Right renal pelvis (tissue), 4 donors: ENCODE measurements at regions not wholly inside any gene's neighbourhood (a gene's known extent, or its start where the extent isn't known, plus 50 kb on each side); places are given as distances from the start of the nearest gene placed in this dataset.
"Not testable (repeated sequence)": the region's sequence is repeated elsewhere in the genome, so short reads cannot be mapped to it uniquely, and the experiment has no call there.

Source experiments
- DNase-seq, 4 donors: peaks; one replicate each; pipeline ENCODE4 v3.0.0-alpha.2; 2013; ENCODE audit warnings: low read depth in 4 of 4, low spot score in 3 of 4, missing footprints in 1 of 4

DNA sequence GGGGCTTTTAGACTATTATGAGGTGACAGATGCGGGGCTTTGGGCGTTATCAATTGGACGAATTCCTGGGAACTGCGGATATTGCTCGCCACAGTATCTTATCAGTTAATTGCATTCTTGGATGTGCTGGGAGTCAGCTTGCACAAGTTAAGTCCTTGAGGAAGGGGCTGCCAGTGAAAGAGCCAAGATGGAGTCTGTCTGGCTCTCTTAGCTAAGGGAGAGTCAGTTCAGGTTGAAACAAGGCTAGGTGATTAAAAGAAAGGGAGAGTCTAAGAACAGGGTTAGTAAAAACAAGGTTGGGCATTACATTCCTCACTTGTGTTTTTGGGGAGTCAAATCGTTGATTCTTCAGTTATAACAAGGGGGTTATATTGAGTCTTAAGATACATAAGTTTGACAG, 162.5 kb upstream of the CCZ1B start:
- DNase-seq: not testable (repeated sequence)

DNA sequence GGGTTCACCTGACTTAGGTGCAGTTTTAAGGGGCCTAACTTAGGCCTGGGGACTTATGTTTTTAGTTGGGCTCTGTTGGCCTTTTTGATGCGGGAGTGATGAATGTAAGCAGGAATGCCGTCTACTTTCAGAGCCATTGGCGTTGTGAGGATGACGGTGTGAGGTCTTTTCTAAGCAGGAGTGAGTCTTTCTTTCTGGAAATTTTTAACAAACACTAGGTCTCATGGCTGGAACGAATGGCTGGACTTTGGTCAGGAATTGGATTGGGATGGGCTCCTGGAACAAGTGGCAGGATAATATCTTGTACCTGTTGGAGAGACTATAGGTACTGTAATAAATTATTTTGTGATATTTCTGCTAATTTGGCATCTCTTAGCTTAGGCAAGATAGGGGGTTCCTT, 163.9 kb upstream of the CCZ1B start:
- DNase-seq: not testable (repeated sequence)

- not testable (repeated sequence) for DNase-seq
Observed at GRCh38 chr7:6990426-6991152, 164.5 kb upstream of the CCZ1B start.

DNA sequence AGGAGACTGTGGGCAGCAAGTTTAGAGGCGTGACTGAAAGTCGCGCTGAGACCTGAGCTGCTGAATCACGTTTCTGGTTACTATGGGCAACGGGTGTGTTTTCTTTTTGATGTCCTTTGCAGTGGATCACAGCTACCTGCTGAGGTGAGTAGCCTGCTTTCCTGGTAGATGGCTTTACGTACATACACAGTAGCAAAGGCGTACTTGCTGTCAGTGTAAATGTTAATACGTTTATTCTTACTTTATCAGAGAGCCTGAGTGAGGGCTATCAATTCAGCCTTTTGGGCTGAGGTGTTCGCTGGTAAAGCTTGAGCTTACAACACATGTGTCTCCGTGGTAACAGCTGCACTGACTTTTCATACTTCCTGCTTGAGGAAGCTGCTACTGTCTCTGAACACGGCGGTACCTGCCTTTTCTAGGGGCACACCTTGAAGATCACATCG, 165.1 kb upstream of the CCZ1B start:
- DNase-seq: peak; percentile 16 to 68 (median 48)

GRCh38 chr7:6991686-6992085, 165.6 kb upstream of the CCZ1B start:
- not testable (repeated sequence) for DNase-seq

DNA sequence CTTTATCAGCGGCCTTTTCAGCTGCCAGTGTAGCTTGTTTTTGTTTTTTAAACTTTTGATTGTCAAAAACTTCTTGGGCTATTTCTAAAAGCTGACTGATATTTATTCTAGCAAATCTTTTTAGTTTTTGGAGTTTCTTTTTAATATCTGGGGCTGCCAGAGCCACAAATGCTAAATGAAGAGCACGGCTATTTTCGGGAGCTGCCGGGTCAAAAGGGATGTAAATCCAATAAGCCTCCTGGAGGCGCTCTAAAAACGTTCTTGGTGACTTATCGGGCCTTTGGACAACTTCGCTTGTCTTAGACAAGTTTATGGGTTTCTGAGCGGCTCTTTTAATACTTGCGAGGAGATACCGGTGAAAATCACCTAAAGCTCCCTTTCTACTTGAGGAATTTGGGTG, 166.1 kb upstream of the CCZ1B start:
- DNase-seq: not testable (repeated sequence)

GRCh38 chr7:6995026-6995425, 169.0 kb upstream of the CCZ1B start:
- DNase-seq: not testable (repeated sequence)

DNA sequence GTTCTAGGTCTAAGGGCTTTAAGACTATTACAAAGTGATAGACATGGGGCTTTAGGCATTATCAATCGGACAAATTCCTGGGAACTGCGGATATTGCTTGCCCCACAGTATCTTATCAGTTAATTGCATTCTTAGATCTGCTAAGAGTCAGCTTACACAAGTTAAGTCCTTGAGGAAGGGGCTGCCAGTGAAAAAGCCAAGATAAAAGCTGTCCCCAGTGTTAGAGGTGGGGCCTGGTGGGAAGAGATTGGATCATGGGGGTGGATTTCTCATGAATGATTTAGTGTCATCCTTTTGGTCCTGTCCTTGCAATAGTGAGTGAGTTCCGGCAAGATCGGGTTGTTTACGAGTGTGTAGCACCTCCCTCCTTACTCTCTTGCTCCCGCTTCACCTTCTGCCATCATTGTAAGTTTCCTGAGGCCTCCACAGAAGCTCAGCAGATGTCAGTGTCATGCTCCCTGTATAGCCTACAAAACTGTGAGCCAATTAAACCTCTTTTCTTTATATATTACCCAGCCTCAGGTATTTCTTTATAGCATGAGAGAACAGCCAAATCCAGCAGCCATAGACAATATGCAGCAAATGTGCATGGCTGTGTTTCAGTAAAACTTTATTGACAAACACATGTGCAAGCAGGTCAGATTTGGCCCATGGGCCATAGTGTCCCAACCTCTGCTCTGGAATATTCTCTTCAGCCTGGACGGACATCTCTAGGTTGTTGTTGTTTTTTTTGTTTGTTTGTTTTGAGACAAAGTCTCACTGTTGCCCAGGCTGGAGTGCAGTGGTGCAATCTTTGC, 169.6 kb upstream of the CCZ1B start:
- DNase-seq: not testable (repeated sequence)

DNA sequence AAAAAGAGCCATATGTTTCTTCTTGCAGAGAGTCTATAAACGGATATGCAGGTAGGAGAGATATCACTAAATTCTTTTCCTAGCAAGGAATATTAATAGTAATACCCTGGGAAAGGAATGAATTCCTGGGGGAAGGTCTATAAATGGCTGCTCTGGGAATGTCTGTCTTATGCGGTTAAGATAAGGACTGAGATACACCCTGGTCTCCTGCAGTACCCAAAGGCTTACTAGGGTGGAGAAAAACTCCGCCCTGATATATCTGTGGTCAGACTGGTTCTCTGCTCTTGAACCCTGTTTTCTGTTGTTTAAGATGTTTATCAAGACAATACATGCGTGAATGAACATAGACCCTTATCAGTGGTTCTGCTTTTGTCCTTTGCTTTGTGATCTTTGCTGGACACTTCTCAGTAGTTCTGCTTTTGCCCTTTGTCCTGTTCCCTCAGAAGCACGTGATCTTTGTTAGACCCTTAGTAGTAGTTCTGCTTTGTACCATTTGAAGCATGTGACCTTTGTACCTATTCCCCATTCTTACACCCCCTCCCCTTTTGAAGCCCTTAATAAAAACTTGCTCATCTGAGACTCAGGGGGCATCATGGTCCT, 173.1 kb upstream of the CCZ1B start:
- not testable (repeated sequence) for DNase-seq

- DNase-seq: no peak
Observed at GRCh38 chr7:7002418-7003062, 176.5 kb upstream of the CCZ1B start.

DNA sequence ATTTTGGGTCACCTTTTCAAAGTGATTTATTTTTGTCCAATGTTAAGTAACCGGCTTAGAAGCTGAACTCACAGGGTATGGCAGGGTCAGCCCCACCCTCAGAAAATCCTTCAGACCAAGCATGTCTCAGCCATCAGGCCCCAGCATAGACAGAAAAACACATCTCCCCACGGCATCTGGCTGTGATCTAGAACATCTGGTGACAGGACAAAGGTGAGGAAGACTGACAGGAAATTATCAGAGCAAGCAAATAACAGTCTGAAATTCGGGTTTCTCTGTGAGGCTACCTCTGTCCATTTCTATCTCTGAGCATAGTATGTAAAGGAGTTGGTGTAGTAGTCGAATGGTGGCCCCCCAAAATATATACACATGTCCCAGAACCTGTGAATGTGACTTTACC, 177.0 kb upstream of the C1GALT1 start:
- DNase-seq: no peak

DNA sequence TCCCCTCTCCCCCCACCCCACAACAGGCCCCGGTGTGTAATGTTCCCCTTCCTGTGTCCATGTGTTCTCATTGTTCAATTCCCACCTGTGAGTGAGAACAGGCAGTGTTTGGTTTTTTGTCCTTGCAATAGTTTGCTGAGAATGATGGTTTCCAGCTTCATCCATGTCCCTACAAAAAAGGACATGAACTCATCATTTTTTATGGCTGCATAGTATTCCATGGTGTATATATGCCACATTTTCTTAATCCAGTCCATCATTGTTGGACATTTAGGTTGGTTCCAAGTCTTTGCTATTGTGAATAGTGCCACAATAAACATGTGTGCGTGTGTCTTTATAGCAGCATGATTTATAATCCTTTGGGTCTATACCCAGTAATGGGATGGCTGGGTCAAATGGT, 176.4 kb upstream of the C1GALT1 start:
- DNase-seq: not testable (repeated sequence)

- not testable (repeated sequence) for DNase-seq
Observed at GRCh38 chr7:7011241-7011640, 171.1 kb upstream of the C1GALT1 start.

DNA sequence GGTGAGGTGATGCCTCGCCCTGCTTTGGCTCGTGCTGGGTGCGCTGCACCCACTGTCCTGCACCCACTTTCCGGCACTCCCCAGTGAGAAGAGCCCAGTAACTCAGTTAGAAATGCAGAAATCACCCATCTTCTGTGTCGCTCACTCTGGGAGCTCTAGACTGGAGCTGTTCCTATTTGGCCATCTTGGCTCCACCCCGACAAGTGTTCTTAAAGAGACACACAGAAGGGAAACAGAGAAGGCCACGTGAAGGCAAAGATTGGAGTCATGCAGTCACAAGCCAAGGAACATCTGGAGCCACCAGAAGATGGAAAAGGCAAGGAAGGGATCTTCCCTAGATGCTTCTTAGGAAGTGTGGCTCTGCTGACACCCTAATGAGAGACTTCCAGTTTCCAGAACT, 170.6 kb upstream of the C1GALT1 start:
- not testable (repeated sequence) for DNase-seq

DNA sequence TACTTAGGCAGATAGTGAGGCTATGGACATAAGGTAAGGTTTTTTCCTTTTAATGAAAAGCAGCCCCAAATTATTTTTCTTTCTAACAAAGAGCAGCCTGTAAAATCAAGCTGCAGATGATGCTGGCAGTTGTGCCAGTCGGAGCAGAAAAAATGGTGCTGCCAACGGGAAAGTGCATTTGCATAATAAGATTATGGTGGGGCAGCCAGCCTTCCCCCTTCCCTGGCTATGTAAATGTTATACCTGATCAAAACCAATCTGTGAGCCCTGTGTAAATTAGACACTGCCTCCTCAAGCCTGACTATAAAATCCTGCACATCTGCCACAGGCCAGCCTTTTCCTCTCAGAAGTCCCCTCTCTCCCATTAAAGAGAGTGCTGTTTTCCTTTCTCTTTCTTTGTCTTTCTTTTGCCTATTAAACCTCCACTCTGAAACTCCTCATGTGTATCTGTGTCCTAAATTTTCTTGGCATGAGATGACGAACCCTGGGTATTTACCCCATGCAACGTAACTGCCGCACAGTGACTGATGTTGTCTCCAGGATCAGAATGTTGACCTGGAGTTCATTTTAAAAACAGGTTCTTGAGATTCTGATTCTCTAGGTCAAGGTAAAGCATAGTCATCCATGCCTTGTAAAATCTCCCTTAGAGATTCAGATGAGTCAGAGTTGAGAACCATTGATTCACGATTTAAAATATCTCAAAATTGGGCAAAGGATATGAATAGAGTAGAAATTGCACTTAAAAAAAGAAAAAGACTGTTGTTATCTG, 167.3 kb upstream of the C1GALT1 start:
- DNase-seq: no peak

DNA sequence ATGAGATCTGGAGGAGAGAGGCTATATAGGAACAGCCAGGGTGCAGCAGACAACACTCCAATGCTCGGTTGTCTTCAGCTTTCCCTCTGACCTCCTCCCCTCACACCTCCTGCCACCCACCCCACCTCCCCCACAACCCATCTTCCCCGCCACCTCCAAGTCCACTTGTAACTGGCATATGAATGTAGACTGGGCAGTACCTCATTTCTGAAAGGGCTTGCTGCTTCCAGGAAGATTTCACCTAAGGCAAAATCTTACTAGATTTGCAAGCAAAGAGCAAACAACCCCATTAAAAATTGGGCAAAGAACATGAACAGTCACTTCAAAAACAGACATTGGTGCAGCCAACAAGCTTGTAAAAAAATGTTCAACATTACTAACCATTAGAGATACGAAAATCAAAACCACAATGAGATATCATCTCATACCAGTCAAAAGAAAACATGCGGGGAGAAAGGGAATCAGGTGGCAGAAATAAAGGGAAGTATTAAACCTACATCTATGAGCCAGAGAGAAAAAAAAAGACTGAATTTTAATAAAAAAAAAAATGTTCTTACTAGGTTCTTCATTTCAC, 164.6 kb upstream of the C1GALT1 start:
- DNase-seq: no peak

DNA sequence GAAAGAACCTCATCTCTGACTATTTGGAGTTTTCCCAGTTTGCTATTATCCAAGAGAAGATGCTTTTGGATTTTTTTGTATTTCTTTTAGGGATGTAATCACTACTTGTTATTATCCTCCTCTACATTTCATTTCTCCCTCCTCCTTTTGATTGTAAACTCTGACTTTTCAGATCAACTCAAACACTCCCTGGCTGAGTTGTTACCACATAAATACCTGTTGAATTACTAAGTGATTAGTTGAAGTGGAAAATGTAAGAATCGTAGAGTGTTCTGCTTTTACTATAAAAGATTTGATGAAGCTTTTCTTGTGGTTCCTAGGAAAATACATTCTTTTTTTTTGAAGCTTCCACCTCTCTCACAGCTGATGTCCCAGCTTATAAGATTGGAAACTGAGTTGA, 164.1 kb upstream of the C1GALT1 start:
- no peak for DNase-seq

DNA sequence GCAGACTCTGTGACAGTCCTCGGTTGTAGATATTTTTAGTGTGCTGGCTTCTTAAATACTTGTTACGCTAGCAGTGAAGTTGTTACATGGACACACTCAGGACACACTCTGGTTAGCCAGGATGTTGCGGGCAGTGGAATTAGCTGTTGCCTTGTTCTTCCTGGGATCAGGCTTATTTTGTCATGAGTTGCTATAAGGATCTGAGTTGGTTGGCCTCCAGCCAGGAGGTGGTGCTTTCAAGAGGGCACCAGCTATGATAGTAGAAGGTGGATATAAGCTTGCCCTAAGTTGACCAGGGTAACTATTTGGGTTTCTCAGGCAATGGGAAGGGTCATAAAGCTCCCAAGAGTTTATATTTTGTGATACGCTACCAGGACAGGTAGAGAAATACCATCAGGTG, 150.1 kb upstream of the C1GALT1 start:
- DNase-seq: no peak

DNA sequence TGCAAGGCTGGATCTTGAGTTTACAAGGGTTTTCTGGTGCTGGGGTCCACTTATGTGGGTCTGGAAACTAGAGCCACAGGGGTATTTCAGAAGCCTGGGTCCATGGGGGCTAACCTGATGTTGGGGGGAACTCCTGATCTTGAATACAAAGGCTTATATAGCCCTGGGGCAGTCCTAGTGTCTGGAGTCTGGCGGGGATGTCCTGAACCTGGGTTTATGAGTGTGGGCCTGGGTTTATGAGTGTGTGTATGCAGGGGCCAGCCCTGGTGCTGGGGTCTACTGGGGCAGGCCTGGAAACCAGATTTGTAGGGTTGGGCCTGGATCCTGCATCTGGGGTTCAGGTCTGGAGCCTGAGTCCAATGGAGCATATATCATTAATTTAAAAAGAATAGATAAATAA, 146.5 kb upstream of the C1GALT1 start:
- no peak for DNase-seq
